RWPE1 (cell line): ENCODE measurements at regions not wholly inside any gene's neighbourhood (a gene's known extent, or its start where the extent isn't known, plus 50 kb on each side); places are given as distances from the start of the nearest gene placed in this dataset.

Experiments used
- CTCF ChIA-PET: fragments of 350-600 bp; sonication (Branson Sonifier 250); formaldehyde crosslinking; extraction: SDS; loops from one replicate; lab custom pipeline; 2021; lab: Yijun Ruan, JAX
- POLR2A ChIA-PET: fragments of 400-600 bp; formaldehyde crosslinking; extraction: SDS; loops from one replicate; lab custom pipeline; 2020; ENCODE audit warnings: antibody characterized with exemption; ENCODE audit not compliant: low non-redundant PET; lab: Yijun Ruan, JAX
- DNase-seq: peaks from one replicate; pipeline ENCODE4 v3.0.0; 2012; ENCODE audit warnings: low spot score
- H3K27ac ChIP-seq: fragments of 450-650 bp; 2 replicates; pipeline ENCODE4 v1.5.1; 2017
- TF ChIP-seq, protein P1 (sequence below): fragments of 450-650 bp; conservative IDR thresholded peaks from 2 replicates; pipeline ENCODE4 v1.5.1; 2017; ENCODE audit warnings: low read depth, mild to moderate bottlenecking

DNA sequence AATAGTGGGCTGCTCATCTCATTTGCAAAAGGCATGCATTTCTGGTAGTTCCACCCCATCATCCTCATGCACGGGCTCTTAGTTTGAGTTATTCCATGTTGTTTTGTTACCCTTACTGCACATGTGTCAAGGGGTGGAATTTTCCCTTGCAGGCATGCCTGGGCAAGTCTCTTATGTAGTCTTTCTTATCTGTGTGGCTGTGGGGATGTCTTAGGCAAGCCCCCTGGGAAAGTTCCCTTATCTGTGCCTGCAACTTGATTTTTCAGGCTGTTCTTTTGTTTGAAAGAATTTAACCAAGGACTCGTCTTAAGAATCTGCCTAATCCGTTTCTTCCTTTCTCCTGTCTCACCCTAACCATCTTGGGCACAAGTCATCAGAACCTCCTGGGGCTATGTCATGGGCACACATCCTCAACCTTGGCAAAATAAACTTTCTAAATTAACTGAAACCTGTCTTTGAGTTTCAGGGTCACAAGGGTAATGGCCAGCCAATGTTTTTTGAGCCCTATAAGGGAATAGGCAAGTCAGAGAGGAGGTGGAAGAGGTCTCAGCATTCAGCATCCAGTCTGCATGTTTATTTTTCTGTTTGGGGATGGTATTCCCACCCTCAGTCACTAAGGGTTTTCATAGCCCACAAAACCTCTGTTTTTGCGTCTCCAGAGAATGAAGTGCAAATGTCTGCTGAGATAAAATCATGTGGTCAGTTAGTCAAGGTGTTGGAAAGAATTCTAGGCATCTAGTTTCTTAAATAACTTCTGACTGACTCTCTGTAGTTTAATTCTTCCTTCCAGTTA is 579.7 kb downstream of the PLA2G4A start:
- no peak for DNase-seq
- TF ChIP-seq, protein P1, sequence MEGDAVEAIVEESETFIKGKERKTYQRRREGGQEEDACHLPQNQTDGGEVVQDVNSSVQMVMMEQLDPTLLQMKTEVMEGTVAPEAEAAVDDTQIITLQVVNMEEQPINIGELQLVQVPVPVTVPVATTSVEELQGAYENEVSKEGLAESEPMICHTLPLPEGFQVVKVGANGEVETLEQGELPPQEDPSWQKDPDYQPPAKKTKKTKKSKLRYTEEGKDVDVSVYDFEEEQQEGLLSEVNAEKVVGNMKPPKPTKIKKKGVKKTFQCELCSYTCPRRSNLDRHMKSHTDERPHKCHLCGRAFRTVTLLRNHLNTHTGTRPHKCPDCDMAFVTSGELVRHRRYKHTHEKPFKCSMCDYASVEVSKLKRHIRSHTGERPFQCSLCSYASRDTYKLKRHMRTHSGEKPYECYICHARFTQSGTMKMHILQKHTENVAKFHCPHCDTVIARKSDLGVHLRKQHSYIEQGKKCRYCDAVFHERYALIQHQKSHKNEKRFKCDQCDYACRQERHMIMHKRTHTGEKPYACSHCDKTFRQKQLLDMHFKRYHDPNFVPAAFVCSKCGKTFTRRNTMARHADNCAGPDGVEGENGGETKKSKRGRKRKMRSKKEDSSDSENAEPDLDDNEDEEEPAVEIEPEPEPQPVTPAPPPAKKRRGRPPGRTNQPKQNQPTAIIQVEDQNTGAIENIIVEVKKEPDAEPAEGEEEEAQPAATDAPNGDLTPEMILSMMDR = no peak

DNA sequence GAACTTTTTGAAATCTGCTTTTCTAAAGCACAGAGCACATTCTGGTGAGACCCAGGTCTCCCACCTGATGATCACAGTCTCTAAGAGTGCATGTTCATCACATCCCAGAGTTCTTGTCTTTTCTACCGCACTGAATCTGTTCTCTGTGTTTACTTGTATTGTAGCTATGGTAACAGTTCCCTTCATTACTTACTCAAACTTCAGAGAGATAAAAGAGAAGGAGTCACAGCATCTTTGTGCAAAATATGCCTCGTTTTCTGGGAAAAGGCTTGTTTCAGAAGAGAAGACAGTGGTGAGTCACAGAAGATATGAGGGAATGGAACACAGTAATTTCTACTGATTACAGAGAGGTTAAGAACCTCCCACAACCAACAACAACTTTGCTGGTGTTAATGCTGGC is 580.6 kb downstream of the PLA2G4A start:
- H3K27ac ChIP-seq = no peak overlapping the region
- DNase-seq = no peak
- POLR2A ChIA-PET = no interaction called here
- TF ChIP-seq, protein P1 = no peak
- CTCF ChIA-PET = no interaction called here

More for the DNA sequence above, 579.7 kb downstream of the PLA2G4A start:
- POLR2A ChIA-PET = no interaction called here
- CTCF ChIA-PET = no interaction called here
- H3K27ac ChIP-seq = no peak overlapping the region

DNA sequence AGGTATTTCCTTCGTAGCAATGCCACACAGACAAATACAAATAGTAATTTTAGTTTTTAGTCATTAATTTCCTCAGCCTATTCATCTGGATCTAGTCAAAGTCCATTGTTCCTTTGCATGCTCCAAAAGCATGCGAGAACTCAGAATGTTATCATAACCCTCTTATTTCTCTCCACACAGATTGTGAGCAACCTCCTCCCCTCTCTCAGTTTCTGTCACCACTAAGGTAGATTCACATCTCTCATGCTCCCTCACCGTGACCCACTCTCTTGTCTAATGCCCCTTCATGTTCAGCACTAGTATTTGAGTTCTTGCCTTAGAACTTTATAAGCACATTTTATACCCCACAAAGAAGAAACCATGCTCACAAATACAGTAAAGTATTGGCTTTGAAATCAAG is 582.4 kb downstream of the PLA2G4A start:
- TF ChIP-seq, protein P1 = no peak
- DNase-seq = no peak
- H3K27ac ChIP-seq = no peak overlapping the region
- ChIA-PET POLR2A (no interaction called here), CTCF (no interaction called here)

DNA sequence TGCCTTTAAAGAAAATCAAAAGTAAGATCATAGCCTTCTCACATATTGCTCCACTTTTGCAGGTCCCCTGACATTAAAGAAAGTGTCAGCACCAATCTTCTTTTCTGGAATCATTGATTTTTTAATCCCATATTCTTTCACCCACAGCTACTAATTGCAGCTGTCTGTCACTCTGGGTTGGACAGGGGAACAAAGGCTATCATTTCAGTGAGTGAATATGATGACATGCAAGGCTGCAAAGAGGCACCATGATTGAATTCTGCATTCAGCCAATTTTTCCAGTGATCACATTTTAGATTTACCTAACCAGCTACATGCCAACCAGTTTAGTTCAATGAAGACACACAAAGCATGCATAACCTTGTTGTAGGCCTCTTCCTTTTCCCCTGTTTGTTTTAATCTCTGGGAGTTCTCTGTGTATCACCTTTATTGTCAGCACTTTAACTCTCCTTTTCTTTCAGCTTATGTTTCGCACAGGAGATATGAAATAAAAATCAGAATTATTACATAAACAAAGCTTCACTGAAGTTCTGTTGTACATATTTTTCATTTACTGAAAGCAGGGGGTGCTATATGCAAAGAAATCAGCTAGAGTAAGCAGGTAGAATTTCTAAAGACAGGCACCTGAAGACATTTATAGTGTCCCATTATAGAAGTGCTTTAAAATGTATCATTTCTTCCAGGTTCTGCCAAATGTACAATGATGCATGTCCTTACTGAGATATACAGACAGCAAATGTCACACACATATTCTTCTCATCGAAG is 584.8 kb downstream of the PLA2G4A start:
- POLR2A ChIA-PET = no interaction called here
- CTCF ChIA-PET = interaction anchor here (1.0 to 1.3 kb wide), 2 partner anchors 8 to 16 kb away, joined by 4 to 10 read pairs; no protein-coding TSS in a partner anchor
- no peak overlapping the region for H3K27ac ChIP-seq
- TF ChIP-seq, protein P1 = no peak
- DNase-seq = peak; percentile 5

DNA sequence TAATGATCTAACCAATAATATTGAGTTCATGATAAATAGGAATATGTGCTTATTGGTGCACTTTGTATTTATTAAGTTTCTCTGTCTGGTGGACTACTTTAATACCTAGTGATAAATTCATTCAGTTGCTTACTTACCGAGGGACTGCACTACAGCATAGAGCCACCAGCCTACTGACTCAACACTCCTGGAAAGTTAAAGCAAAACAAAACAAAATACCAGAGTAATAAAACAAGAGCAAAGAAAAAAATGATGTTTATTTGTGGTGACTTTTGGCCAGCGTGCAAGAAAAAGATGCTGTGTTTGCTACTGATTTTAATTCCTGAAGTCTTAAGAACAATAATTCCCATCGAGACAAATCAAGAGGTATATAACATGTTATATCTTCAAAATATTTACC is 586.3 kb downstream of the PLA2G4A start:
- DNase-seq = no peak
- TF ChIP-seq, protein P1 = no peak
- POLR2A ChIA-PET = no interaction called here
- H3K27ac ChIP-seq = no peak overlapping the region
- CTCF ChIA-PET = interaction anchor here (0.5 kb wide), 1 partner anchor 753 kb away, joined by 3 read pairs; no protein-coding TSS in a partner anchor

DNA sequence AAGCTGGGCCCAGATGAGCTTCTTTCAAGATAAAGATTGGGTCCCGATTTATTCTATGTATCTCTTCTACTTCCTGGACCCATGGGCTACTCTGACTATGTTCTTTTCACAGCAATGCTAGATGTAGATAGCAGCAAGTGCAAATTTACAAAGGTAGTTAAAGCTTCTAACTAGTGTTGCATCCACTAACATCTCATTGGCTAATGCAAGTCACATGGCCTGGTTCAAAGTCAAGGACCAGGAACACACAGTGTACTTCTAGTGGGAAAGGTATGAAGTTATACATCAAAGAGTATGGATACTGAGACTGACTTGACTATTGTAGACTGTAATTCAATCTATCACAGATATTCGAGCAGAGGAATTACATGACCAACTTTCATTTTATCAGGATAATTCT is 588.8 kb downstream of the PLA2G4A start:
- DNase-seq = no peak
- ChIA-PET CTCF (interaction anchor here (0.6 to 1.2 kb wide), 3 partner anchors 45 to 582 kb away, joined by 3 read pairs; no protein-coding TSS in a partner anchor), POLR2A (no interaction called here)
- TF ChIP-seq, protein P1 = no peak
- H3K27ac ChIP-seq = no peak overlapping the region
